ENCODE measurements at regions not wholly inside any gene's neighbourhood (a gene's known extent, or its start where the extent isn't known, plus 50 kb on each side); places are given as distances from the start of the nearest gene placed in this dataset.

DNA sequence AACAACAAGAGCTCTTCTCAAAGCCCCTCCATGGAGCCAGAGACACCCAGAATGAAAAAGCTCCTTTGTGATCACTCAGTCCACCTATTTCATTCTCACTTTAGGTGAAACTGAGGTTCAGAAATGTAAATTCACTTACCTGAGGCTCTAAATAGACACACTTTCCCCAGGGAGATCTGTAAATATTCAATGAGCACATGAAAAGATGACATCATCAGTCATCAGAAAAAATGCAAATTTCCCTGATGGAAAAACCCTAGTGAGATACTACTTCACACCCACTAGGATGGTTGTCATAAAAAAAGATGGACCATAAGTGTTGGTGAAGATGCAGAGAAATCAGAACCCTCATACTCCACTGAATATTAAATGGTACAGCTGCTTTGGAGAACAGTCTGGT, 339.2 kb downstream of the EN1 start:
- no peaks in the 10 kb centered on the region for H3K9me3 ChIP-seq
- H3K27me3 ChIP-seq (ENCODE audit: insufficient read depth) = no peaks in the 10 kb centered on the region
- H3F3A ChIP-seq (replicated peaks; ENCODE audit: insufficient read depth) = no peaks in the 10 kb centered on the region
- ChIA-PET POLR2A (no interaction called here), CTCF (no interaction called here)
- no peaks in the 10 kb centered on the region for H3K36me3 ChIP-seq (replicated peaks in 1 of 2; ENCODE audit: control insufficient read depth in 1 of 2, insufficient read depth in 2 of 2, low read length in 1 of 2)
- H3K4me3 ChIP-seq (ENCODE audit: low read depth in 2 of 2, low read length in 1 of 2) = no peak overlapping the region
- H3K9me2 ChIP-seq = no peaks in the 10 kb centered on the region
- H2AFZ ChIP-seq (ENCODE audit: low read depth) = no peak overlapping the region
- no peak overlapping the region for H3K27ac ChIP-seq (ENCODE audit: low read depth in 2 of 2, low read length in 1 of 2)
- no peaks in the 10 kb centered on the region for H3K79me2 ChIP-seq (ENCODE audit: insufficient read depth)
- no peak for TF ChIP-seq SIN3A (IDR thresholded peaks at IDR 0.05; ENCODE audit: borderline replicate concordance, low read depth, low read length)
- no peak for TF ChIP-seq CHD2 (IDR thresholded peaks at IDR 0.05; ENCODE audit: low read length, partially characterized antibody)
- no peaks in the 10 kb centered on the region for H3K4me1 ChIP-seq (ENCODE audit: control insufficient read depth in 1 of 2, insufficient read depth in 2 of 2, low read depth in 1 of 2, low read length in 1 of 2)
- DNase-seq = no peak
- H3K9ac ChIP-seq = no peak overlapping the region
- H4K20me1 ChIP-seq (ENCODE audit: insufficient read depth) = no peaks in the 10 kb centered on the region
- no peak overlapping the region for H3K4me2 ChIP-seq

DNA sequence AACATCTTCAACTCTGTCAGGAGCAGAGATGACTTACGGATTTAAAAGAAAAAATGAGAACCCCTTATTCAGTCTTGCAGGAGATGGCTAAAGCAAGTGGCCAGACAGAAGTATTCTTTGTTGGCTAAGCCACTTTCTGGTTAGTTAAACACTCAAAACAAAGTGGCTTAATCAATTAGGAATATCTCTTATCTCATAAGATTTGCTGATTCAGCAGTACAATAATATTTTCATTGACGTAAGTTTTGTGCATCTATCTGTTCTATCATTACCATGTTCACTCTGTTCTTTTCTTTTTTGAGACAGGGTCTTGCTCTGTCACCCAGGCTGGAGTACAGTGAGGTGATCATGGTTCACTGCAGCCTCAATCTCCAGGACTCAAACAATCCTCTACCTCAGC, 342.0 kb downstream of the EN1 start:
- H3K9me3 ChIP-seq = no peaks in the 10 kb centered on the region
- no peak for DNase-seq
- no peaks in the 10 kb centered on the region for H4K20me1 ChIP-seq (ENCODE audit: insufficient read depth)
- ChIA-PET CTCF (no interaction called here), POLR2A (no interaction called here)
- WGBS (ENCODE audit: low lambda C conversion rate) = 20% methylated on average over 2 of the region's 2 CpGs
- no peak overlapping the region for H3K9ac ChIP-seq
- H3F3A ChIP-seq (replicated peaks; ENCODE audit: insufficient read depth) = no peaks in the 10 kb centered on the region
- no peak overlapping the region for H3K27ac ChIP-seq (ENCODE audit: low read depth in 2 of 2, low read length in 1 of 2)
- no peak overlapping the region for H3K4me3 ChIP-seq (ENCODE audit: low read depth in 2 of 2, low read length in 1 of 2)
- no peaks in the 10 kb centered on the region for H3K27me3 ChIP-seq (ENCODE audit: insufficient read depth)
- H3K4me2 ChIP-seq = no peak overlapping the region
- no peak overlapping the region for H2AFZ ChIP-seq (ENCODE audit: low read depth)
- no peaks in the 10 kb centered on the region for H3K4me1 ChIP-seq (ENCODE audit: control insufficient read depth in 1 of 2, insufficient read depth in 2 of 2, low read depth in 1 of 2, low read length in 1 of 2)
- no peaks in the 10 kb centered on the region for H3K36me3 ChIP-seq (replicated peaks in 1 of 2; ENCODE audit: control insufficient read depth in 1 of 2, insufficient read depth in 2 of 2, low read length in 1 of 2)
- no peak for TF ChIP-seq SIN3A (IDR thresholded peaks at IDR 0.05; ENCODE audit: borderline replicate concordance, low read depth, low read length)
- TF ChIP-seq TAF1 (IDR thresholded peaks at IDR 0.05; ENCODE audit: borderline replicate concordance, low read depth, low read length) = no peak
- no peak for TF ChIP-seq RAD21 (IDR thresholded peaks at IDR 0.05; ENCODE audit: low read length)
- no peak for TF ChIP-seq MEF2A (IDR thresholded peaks at IDR 0.05; ENCODE audit: borderline replicate concordance, low read depth)
- TF ChIP-seq, protein P1, sequence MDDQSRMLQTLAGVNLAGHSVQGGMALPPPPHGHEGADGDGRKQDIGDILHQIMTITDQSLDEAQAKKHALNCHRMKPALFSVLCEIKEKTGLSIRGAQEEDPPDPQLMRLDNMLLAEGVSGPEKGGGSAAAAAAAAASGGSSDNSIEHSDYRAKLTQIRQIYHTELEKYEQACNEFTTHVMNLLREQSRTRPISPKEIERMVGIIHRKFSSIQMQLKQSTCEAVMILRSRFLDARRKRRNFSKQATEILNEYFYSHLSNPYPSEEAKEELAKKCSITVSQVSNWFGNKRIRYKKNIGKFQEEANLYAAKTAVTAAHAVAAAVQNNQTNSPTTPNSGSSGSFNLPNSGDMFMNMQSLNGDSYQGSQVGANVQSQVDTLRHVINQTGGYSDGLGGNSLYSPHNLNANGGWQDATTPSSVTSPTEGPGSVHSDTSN (IDR thresholded peaks at IDR 0.05) = no peak
- TF ChIP-seq SMC3 (IDR thresholded peaks at IDR 0.05; ENCODE audit: low read depth, low read length) = no peak
- TF ChIP-seq, protein P2, sequence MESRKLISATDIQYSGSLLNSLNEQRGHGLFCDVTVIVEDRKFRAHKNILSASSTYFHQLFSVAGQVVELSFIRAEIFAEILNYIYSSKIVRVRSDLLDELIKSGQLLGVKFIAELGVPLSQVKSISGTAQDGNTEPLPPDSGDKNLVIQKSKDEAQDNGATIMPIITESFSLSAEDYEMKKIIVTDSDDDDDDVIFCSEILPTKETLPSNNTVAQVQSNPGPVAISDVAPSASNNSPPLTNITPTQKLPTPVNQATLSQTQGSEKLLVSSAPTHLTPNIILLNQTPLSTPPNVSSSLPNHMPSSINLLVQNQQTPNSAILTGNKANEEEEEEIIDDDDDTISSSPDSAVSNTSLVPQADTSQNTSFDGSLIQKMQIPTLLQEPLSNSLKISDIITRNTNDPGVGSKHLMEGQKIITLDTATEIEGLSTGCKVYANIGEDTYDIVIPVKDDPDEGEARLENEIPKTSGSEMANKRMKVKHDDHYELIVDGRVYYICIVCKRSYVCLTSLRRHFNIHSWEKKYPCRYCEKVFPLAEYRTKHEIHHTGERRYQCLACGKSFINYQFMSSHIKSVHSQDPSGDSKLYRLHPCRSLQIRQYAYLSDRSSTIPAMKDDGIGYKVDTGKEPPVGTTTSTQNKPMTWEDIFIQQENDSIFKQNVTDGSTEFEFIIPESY (IDR thresholded peaks at IDR 0.05; ENCODE audit: borderline replicate concordance, low read depth) = no peak
- TF ChIP-seq, protein P3, sequence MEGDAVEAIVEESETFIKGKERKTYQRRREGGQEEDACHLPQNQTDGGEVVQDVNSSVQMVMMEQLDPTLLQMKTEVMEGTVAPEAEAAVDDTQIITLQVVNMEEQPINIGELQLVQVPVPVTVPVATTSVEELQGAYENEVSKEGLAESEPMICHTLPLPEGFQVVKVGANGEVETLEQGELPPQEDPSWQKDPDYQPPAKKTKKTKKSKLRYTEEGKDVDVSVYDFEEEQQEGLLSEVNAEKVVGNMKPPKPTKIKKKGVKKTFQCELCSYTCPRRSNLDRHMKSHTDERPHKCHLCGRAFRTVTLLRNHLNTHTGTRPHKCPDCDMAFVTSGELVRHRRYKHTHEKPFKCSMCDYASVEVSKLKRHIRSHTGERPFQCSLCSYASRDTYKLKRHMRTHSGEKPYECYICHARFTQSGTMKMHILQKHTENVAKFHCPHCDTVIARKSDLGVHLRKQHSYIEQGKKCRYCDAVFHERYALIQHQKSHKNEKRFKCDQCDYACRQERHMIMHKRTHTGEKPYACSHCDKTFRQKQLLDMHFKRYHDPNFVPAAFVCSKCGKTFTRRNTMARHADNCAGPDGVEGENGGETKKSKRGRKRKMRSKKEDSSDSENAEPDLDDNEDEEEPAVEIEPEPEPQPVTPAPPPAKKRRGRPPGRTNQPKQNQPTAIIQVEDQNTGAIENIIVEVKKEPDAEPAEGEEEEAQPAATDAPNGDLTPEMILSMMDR (IDR thresholded peaks at IDR 0.05) = no peak
- no peak for TF ChIP-seq FOXM1 (IDR thresholded peaks at IDR 0.05; ENCODE audit: low read depth)
- no peaks in the 10 kb centered on the region for H3K9me2 ChIP-seq
- no peaks in the 10 kb centered on the region for H3K79me2 ChIP-seq (ENCODE audit: insufficient read depth)
